Type B pancreatic cell (in vitro differentiated cells): ENCODE measurements at regions not wholly inside any gene's neighbourhood (a gene's known extent, or its start where the extent isn't known, plus 50 kb on each side); places are given as distances from the start of the nearest gene placed in this dataset.

Experiments
- DNase-seq: peaks from one replicate; pipeline ENCODE4 v3.0.0; 2021; ENCODE audit warnings: mixed read lengths; ENCODE audit not compliant: unreplicated experiment; ENCODE audit errors: extremely low spot score
- H3K27ac Mint-ChIP-seq: 2 replicates; pipeline ENCODE4 v1.8.0; 2021; ENCODE audit warnings: mild to moderate bottlenecking, mixed read lengths
- H3K27me3 Mint-ChIP-seq: 2 replicates; pipeline ENCODE4 v1.8.0; 2021; ENCODE audit warnings: mixed read lengths
- H3K36me3 Mint-ChIP-seq: 2 replicates; pipeline ENCODE4 v1.8.0; 2021; ENCODE audit warnings: mixed read lengths
- H3K4me1 Mint-ChIP-seq: one replicate; pipeline ENCODE4 v1.8.0; 2021; ENCODE audit warnings: mixed read lengths; ENCODE audit not compliant: unreplicated experiment
- H3K4me3 Mint-ChIP-seq: 2 replicates; pipeline ENCODE4 v1.8.0; 2021; ENCODE audit warnings: mild to moderate bottlenecking, mixed read lengths
- H3K9me3 Mint-ChIP-seq: 2 replicates; pipeline ENCODE4 v1.8.0; 2021; ENCODE audit warnings: mixed read lengths
- TF ChIP-seq, protein P1 (sequence below): fragments of 200-600 bp; sonication (generic); conservative IDR thresholded peaks from 2 replicates; pipeline ENCODE4 v1.5.0; 2021; ENCODE audit warnings: antibody characterized with exemption, mild to moderate bottlenecking

DNA sequence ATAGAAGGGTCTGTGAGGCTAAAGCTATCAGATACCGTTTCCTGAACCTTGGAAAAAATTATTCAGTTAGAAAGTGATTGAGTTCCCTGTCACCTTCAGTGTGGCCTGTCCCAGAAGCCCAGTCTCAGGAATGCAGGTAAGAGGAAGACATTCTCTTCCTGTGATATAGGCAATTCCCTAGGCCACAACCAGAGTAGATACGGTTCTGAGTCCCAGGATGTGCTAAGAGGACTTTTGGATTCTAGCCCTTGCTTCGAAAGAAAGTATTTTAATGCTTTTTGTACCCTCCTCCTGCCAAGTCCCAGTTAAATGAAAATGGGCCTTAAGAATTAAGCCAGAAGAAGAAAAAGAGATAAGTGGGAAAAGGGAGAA is 313.5 kb upstream of the PLXNA2 start:
- no peak overlapping the region for H3K4me3 Mint-ChIP-seq
- no peak overlapping the region for H3K27ac Mint-ChIP-seq
- H3K27me3 Mint-ChIP-seq: peaks cover 18% of the 10 kb centered on the region

DNA sequence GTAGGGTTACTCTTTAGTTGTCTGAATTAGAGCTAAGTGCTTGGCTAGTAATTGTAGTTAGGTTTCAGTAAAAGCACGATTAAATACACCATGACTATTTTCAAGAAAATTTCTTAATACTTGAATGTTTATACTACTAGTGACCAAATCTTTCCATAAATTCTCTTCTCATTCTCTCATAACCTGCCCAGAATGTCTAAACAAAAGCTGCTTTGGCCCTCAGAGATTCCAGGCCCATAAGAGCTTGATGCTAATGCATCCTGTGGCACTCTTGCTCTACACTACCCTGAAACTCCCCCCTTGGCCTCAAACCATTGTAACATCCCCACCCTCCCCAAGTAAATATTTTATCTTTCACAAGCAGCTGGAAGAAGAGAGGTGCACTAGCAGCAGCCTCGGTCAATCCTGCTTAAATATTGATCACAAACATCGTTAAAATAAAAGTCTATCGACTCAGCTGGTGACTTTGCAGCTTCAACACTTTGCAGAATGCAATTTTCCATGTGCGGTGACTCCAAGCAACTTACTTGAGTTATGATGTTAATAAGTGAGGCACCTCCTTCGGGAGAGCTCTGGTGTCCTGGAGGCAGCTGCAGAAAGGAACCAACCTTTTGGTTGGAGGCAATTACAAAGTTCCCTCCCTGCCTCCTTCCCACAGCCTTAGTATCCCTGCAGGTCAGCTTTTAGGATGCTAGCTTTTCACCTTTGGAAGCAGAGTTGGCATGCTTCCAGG is 315.6 kb upstream of the PLXNA2 start:
- Mint-ChIP-seq H3K4me1 (peaks cover 4% of the 10 kb centered on the region), H3K9me3 (no peaks in the 10 kb centered on the region), H3K27ac (no peak overlapping the region), H3K4me3 (no peak overlapping the region), H3K36me3 (no peaks in the 10 kb centered on the region), H3K27me3 (peaks cover 18% of the 10 kb centered on the region)
- no peak for DNase-seq
- TF ChIP-seq, protein P1, sequence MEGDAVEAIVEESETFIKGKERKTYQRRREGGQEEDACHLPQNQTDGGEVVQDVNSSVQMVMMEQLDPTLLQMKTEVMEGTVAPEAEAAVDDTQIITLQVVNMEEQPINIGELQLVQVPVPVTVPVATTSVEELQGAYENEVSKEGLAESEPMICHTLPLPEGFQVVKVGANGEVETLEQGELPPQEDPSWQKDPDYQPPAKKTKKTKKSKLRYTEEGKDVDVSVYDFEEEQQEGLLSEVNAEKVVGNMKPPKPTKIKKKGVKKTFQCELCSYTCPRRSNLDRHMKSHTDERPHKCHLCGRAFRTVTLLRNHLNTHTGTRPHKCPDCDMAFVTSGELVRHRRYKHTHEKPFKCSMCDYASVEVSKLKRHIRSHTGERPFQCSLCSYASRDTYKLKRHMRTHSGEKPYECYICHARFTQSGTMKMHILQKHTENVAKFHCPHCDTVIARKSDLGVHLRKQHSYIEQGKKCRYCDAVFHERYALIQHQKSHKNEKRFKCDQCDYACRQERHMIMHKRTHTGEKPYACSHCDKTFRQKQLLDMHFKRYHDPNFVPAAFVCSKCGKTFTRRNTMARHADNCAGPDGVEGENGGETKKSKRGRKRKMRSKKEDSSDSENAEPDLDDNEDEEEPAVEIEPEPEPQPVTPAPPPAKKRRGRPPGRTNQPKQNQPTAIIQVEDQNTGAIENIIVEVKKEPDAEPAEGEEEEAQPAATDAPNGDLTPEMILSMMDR: no peak

More for the DNA sequence above, 313.5 kb upstream of the PLXNA2 start:
- TF ChIP-seq, protein P1: no peak
- no peak for DNase-seq
- no peaks in the 10 kb centered on the region for H3K9me3 Mint-ChIP-seq
- no peaks in the 10 kb centered on the region for H3K36me3 Mint-ChIP-seq
- H3K4me1 Mint-ChIP-seq: peaks cover 14% of the 10 kb centered on the region

DNA sequence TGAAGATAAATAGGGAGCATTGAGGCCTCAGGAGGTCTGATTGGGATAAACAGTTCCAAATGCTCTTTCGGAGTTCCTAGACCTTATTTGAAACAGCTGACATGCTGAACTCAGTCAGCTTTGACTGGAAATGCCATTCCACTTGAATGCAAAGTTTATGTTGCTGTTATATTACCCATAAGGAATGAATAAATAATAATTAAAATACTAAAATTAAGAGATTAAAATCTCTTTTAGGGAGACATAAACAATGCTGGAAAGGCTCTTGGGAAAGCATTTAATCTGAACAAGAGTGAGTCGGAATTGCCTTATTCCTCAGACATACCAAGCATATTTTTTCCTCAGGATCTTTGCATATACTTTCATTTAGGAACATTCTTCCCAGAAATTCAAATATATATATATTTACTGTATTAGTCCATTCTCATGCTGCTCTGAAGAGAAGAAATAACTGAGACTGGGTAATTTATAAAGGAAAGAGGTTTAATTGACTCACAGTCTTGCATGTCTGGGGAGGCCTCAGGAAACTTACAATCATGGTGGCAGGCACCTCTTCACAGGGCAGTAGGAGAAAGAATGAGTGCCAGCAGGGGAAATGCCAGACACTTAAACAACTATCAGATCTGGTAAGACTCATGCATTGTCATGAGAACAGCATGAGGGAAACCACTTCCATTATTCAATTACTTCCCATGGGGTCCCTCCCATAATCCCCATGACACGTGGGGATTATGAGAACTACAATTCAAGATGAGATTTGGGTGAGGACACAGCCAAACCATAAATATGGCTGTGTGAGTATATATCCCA is 318.2 kb upstream of the PLXNA2 start:
- H3K27ac Mint-ChIP-seq: no peak overlapping the region
- no peak for DNase-seq
- no peaks in the 10 kb centered on the region for H3K9me3 Mint-ChIP-seq
- peaks cover 15% of the 10 kb centered on the region for H3K27me3 Mint-ChIP-seq
- no peak overlapping the region for H3K4me3 Mint-ChIP-seq
- no peaks in the 10 kb centered on the region for H3K36me3 Mint-ChIP-seq
- peaks cover 4% of the 10 kb centered on the region for H3K4me1 Mint-ChIP-seq
- TF ChIP-seq, protein P1: no peak

DNA sequence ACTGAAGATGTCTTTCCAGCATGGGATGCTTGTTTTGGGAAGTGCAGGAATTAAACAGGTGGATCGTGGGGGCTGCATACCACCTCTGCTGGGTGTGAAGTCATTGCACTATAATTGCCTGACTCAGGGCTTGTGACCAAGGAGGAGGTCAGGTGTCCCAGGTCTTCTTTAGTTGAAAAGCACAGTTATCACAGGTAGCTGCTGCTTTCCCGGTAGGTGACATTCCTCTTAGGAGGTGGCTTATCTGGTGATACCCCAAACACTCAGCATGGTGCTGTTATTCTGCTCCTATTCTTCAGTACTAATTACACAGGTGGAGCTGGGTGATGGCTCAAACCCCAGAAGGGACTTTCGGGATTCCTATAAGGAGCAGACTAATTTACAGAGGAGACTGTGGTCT is 320.3 kb upstream of the PLXNA2 start:
- no peaks in the 10 kb centered on the region for H3K36me3 Mint-ChIP-seq
- H3K27ac Mint-ChIP-seq: no peak overlapping the region
- H3K9me3 Mint-ChIP-seq: peaks cover 5% of the 10 kb centered on the region
- DNase-seq: no peak
- TF ChIP-seq, protein P1: no peak
- H3K4me3 Mint-ChIP-seq: no peak overlapping the region
- H3K27me3 Mint-ChIP-seq: peaks cover 17% of the 10 kb centered on the region
- H3K4me1 Mint-ChIP-seq: peaks cover 4% of the 10 kb centered on the region

DNA sequence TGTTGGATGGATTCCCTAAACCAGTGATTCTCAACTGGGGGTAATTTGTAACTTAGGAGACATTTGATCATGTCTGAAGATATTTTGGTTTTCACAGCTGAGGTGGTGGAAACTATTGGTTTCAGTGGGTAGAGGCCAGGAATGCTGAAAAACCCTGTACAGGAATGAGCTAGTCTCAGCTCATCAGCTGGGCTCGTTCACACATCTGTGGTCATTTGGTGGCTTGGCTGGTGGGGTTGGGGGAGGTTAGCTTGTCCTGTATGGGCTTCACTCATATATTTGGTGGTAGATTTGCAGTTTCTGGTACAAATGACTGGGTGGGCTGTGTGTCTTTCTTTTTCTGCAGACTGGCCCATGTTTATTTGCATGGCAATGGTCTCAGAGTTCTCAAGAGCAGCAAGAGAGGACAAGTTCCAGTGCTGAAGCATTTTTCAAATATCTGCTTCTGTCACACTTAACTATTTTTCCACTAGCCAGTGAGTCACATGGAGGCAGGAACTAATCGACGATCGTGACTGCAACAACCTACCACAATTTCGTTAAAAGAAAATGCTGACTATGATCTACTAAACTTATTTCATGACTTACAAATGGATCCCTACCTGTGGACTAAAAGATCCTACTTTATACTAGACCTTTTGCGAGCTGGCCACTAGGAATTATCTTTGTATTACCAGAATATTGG is 321.7 kb upstream of the PLXNA2 start:
- DNase-seq: no peak
- TF ChIP-seq, protein P1: no peak
- peaks cover 4% of the 10 kb centered on the region for H3K4me1 Mint-ChIP-seq
- H3K27me3 Mint-ChIP-seq: peaks cover 15% of the 10 kb centered on the region
- no peaks in the 10 kb centered on the region for H3K36me3 Mint-ChIP-seq
- no peak overlapping the region for H3K27ac Mint-ChIP-seq
- H3K9me3 Mint-ChIP-seq: peaks cover 14% of the 10 kb centered on the region
- no peak overlapping the region for H3K4me3 Mint-ChIP-seq
